Prostate gland (tissue), 2 donors: ENCODE measurements at regions not wholly inside any gene's neighbourhood (a gene's known extent, or its start where the extent isn't known, plus 50 kb on each side); places are given as distances from the start of the nearest gene placed in this dataset.

Experiments used
- CTCF ChIP-seq, 4 experiments: fragments of 200-600 bp in 2 of 4; fragments of 450-650 bp in 2 of 4; sonication (generic) in 2 of 4; IDR thresholded peaks; 1 replicate in 3 of 4; 2 replicates in 1 of 4; pipeline ENCODE4 v1.5.1; 2016 to 2019; ENCODE audit warnings: antibody characterized with exemption in 4 of 4, mild to moderate bottlenecking in 2 of 4, moderate library complexity in 2 of 4
- POLR2A ChIP-seq: fragments of 450-650 bp; IDR thresholded peaks from one replicate; pipeline ENCODE4 v1.6.1; 2016; ENCODE audit warnings: antibody characterized with exemption, mild to moderate bottlenecking
- POLR2AphosphoS5 ChIP-seq: sonication (generic); formaldehyde crosslinking; IDR thresholded peaks from one replicate; pipeline ENCODE4 v1.6.1; 2017; ENCODE audit warnings: antibody characterized with exemption

- TF ChIP-seq CTCF (IDR thresholded peaks at IDR 0.05): no peak
- no peak for TF ChIP-seq POLR2AphosphoS5
- no peak for TF ChIP-seq POLR2A
Measured at GRCh38 chr3:177795216-177795615, 597.9 kb upstream of the TBL1XR1 start.
